HEK293T (cell line): ENCODE measurements at regions not wholly inside any gene's neighbourhood (a gene's known extent, or its start where the extent isn't known, plus 50 kb on each side); places are given as distances from the start of the nearest gene placed in this dataset.

ENCODE experiments used
- BHLHE40 ChIP-seq: fragments of 450-650 bp; IDR thresholded peaks from 2 replicates; pipeline ENCODE4 v1.6.1; 2016; ENCODE audit warnings: mild to moderate bottlenecking, moderate library complexity, borderline replicate concordance
- ELF4 ChIP-seq: fragments of 450-650 bp; IDR thresholded peaks from 2 replicates; pipeline ENCODE4 v1.6.1; 2017; ENCODE audit warnings: antibody characterized with exemption
- FOXK2 ChIP-seq: fragments of 450-650 bp; IDR thresholded peaks from 2 replicates; pipeline ENCODE4 v1.6.1; 2016; ENCODE audit warnings: mild to moderate bottlenecking
- FOXM1 ChIP-seq: fragments of 450-650 bp; IDR thresholded peaks from 2 replicates; pipeline ENCODE4 v1.6.1; 2017; ENCODE audit warnings: mild to moderate bottlenecking, borderline replicate concordance
- L3MBTL2 ChIP-seq: fragments of 450-650 bp; conservative IDR thresholded peaks from 2 replicates; pipeline ENCODE4 v1.6.1; 2016; ENCODE audit warnings: mild to moderate bottlenecking
- NFRKB ChIP-seq: fragments of 450-650 bp; IDR thresholded peaks from 2 replicates; pipeline ENCODE4 v1.6.1; 2016; ENCODE audit warnings: mild to moderate bottlenecking, moderate library complexity
- SP1 ChIP-seq: fragments of 450-650 bp; IDR thresholded peaks from 2 replicates; pipeline ENCODE4 v1.6.1; 2017
- SUZ12 ChIP-seq: fragments of 450-650 bp; IDR thresholded peaks from 2 replicates; pipeline ENCODE4 v1.6.1; 2016; ENCODE audit warnings: mild to moderate bottlenecking
- TARDBP ChIP-seq: fragments of 450-650 bp; IDR thresholded peaks from 2 replicates; pipeline ENCODE4 v1.6.1; 2016
- ZNF384 ChIP-seq: fragments of 450-650 bp; IDR thresholded peaks from 2 replicates; pipeline ENCODE4 v1.6.1; 2016

- TF ChIP-seq SP1 (no peak), NFRKB (no peak), ZNF384 (no peak), SUZ12 (no peak), FOXM1 (no peak), L3MBTL2 (no peak), FOXK2 (no peak), BHLHE40 (no peak), ELF4 (no peak), TARDBP (no peak)
Measured at GRCh38 chr20:54343634-54344033, 131.8 kb upstream of the DOK5 start.
